ENCODE measurements at regions not wholly inside any gene's neighbourhood (a gene's known extent, or its start where the extent isn't known, plus 50 kb on each side); places are given as distances from the start of the nearest gene placed in this dataset.
A peak's percentile ranks its signal among the peaks of the same experiment; 100 is the strongest.

- Histone ChIP-seq H3K27me3 (peaks cover 0 to 28% (median 3%) of the 10 kb centered on the region in 9 donors), H3K36me3 (no peaks in the 10 kb centered on the region), H3K4me1 (no peaks in the 10 kb centered on the region), H3K4me3 (no peak overlapping the region), H3K27ac (no peak overlapping the region), H3K9me3 (peaks cover 0 to 4% (median 0%) of the 10 kb centered on the region in 12 donors)
- WGBS, 4 donors, result 84 to 88% (median 86%) methylated on average over 10 to 12 of the region's 12 CpGs
- DNase-seq (no peak), ATAC-seq (no peak)
- intact Hi-C loops (cut with DNase I), result no loop called here
- TF ChIP-seq, protein P1, sequence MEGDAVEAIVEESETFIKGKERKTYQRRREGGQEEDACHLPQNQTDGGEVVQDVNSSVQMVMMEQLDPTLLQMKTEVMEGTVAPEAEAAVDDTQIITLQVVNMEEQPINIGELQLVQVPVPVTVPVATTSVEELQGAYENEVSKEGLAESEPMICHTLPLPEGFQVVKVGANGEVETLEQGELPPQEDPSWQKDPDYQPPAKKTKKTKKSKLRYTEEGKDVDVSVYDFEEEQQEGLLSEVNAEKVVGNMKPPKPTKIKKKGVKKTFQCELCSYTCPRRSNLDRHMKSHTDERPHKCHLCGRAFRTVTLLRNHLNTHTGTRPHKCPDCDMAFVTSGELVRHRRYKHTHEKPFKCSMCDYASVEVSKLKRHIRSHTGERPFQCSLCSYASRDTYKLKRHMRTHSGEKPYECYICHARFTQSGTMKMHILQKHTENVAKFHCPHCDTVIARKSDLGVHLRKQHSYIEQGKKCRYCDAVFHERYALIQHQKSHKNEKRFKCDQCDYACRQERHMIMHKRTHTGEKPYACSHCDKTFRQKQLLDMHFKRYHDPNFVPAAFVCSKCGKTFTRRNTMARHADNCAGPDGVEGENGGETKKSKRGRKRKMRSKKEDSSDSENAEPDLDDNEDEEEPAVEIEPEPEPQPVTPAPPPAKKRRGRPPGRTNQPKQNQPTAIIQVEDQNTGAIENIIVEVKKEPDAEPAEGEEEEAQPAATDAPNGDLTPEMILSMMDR (IDR thresholded peaks at IDR 0.05), result no peak
- no peak for TF ChIP-seq POLR2A (IDR thresholded peaks at IDR 0.05)
These were observed 854.5 kb downstream of the BRD1 start for GRCh38 chr22:48972979-48973693.

DNA sequence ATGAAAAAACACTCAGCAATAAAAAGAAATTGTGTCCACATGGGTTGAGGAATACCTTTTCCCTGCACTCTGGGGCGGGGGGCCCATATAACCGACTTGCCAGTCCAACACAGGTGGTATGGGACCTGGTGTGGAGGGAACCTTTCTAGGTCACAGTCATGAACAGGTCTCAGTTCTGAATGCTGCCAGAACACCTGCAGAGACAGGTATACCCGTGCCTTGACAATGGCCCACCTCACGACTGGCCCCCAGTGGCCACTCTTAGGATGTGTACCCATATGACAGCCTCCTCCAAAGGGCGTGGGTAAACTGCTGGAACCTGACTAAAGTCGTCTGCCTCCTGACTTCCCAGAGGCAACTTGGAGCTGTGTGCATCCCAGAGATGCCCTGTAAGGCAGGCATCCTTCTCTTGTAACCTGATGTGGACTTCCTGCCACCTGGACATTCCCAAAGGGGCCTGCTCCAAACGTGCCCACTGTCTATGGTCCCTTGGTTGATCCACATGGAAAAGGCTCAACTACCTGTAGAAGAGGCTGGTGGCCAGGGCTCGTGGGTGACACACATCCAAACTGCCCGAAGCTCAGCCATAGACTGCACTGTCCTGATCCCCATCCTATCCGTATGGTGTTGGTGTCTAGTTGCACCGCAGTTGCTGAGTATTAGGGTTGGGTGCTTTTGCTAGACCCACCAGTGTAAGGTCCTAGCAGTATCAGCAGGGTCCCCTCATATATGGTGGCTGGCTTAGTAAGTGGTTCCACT lies 859.3 kb downstream of the BRD1 start:
- Histone ChIP-seq H3K27ac (no peak overlapping the region), H3K36me3 (no peaks in the 10 kb centered on the region), H3K4me1 (no peaks in the 10 kb centered on the region), H3K4me3 (no peak overlapping the region), H3K9me3 (peaks cover 0 to 16% (median 0%) of the 10 kb centered on the region in 12 donors), H3K27me3 (peaks cover 0 to 12% (median 0%) of the 10 kb centered on the region in 9 donors)
- no peak for TF ChIP-seq POLR2A (IDR thresholded peaks at IDR 0.05)
- TF ChIP-seq, protein P1 (IDR thresholded peaks at IDR 0.05), result no peak
- ATAC-seq (peak in 1 of 4 donors; percentile 29), DNase-seq (peak in 1 of 5 donors; percentile 2)
- WGBS, 4 donors, result 40 to 45% (median 42%) methylated on average over 11 of the region's 11 CpGs
- intact Hi-C loops (cut with DNase I), result no loop called here

GRCh38 chr22:48963405-48963804 lies 864.3 kb downstream of the BRD1 start:
- 50 to 58% (median 55%) methylated on average over 1 of the region's 1 CpG for WGBS, 4 donors
- H3K4me3 ChIP-seq, result no peak overlapping the region
- TF ChIP-seq POLR2A (IDR thresholded peaks at IDR 0.05), result no peak
- TF ChIP-seq, protein P1 (IDR thresholded peaks at IDR 0.05), result no peak
- H3K27me3 ChIP-seq, result peaks cover 0 to 33% (median 0%) of the 10 kb centered on the region in 9 donors
- ATAC-seq (no peak), DNase-seq (no peak)
- no peaks in the 10 kb centered on the region for H3K4me1 ChIP-seq
- no peaks in the 10 kb centered on the region for H3K36me3 ChIP-seq
- no peak overlapping the region for H3K27ac ChIP-seq
- intact Hi-C loops (cut with DNase I), result no loop called here
- H3K9me3 ChIP-seq, result peaks cover 0 to 23% (median 0%) of the 10 kb centered on the region in 12 donors

DNA sequence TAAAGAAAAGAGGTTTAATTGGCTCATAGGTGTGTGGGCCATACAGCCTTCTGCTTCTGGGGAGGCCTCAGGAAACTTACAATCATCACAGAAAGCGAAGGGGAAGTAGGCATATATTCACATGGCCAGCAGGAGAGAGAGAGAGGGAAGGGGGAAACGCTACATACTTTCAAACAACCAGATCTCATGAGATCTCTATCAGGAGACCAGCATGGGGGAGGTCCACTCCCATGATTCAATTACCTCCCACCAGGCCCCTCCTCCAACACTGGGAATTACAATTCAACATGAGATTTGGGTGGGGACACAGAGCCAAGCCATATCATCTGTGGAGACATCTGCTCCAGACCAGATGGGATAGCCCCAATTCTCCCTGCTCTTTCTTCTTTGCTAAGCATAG lies 866.0 kb downstream of the BRD1 start:
- Histone ChIP-seq H3K27ac (no peak overlapping the region), H3K4me3 (no peak overlapping the region), H3K4me1 (no peaks in the 10 kb centered on the region), H3K36me3 (no peaks in the 10 kb centered on the region), H3K9me3 (peaks cover 0 to 22% (median 0%) of the 10 kb centered on the region in 12 donors), H3K27me3 (peaks cover 0 to 33% (median 0%) of the 10 kb centered on the region in 9 donors)
- DNase-seq, result no peak
- no peak for ATAC-seq
- TF ChIP-seq, protein P1 (IDR thresholded peaks at IDR 0.05), result no peak
- no peak for TF ChIP-seq POLR2A (IDR thresholded peaks at IDR 0.05)
- intact Hi-C loops (cut with DNase I), result no loop called here
- 54 to 77% (median 70%) methylated on average over 2 of the region's 2 CpGs for WGBS, 4 donors

Measured in heart left ventricle (tissue), 16 donors.